Testis (tissue), 2 donors: ENCODE measurements at regions not wholly inside any gene's neighbourhood (a gene's known extent, or its start where the extent isn't known, plus 50 kb on each side); places are given as distances from the start of the nearest gene placed in this dataset.

Source experiments
- POLR2A ChIP-seq: fragments of 450-650 bp; IDR thresholded peaks from one replicate; pipeline ENCODE4 v1.6.1; 2017; ENCODE audit warnings: antibody characterized with exemption, mild to moderate bottlenecking, moderate library complexity
- TF ChIP-seq, protein P1 (sequence below), 3 experiments: fragments of 450-650 bp in 2 of 3; fragments of 200-600 bp in 1 of 3; sonication (generic) in 1 of 3; IDR thresholded peaks; one replicate each; pipeline ENCODE4 v1.5.1; 2016 to 2019; ENCODE audit warnings: antibody characterized with exemption in 3 of 3, mild to moderate bottlenecking in 2 of 3, moderate library complexity in 1 of 3

DNA sequence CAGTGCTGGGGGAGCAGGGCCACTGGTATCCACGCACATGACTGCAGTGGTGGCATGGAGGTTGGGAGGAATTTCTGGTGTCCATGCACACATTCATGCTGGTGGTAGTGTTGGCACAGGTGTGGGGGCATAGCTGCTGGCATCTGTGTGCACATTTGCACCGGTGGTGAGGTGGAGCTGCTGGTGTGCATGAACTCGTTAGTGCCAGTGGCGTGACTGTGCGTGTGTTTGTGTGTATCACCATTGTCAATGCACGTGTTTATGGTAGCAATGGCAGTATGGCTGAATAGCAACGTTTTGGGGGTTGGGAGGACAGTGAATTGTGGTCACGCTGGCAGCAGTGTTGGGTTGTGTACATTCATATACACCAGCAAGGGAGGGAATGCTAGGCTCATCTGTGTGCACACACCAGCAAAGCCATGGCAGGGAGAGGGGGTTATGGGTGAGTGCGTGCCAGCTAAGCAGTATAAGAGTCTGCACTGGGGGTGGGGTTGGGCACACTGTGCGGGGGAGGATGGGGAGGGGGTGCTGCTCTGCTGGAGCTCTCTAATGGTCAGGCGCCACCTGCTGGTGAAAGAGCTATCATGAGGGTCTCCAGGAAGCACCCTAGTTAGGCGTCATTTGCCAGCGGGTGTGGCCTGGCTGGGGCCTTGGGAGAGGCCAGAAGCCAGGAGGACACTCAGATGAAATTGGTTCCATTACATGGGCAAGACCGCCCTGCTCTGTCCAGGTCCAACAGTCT lies 626.1 kb upstream of the ID4 start:
- TF ChIP-seq, protein P1, sequence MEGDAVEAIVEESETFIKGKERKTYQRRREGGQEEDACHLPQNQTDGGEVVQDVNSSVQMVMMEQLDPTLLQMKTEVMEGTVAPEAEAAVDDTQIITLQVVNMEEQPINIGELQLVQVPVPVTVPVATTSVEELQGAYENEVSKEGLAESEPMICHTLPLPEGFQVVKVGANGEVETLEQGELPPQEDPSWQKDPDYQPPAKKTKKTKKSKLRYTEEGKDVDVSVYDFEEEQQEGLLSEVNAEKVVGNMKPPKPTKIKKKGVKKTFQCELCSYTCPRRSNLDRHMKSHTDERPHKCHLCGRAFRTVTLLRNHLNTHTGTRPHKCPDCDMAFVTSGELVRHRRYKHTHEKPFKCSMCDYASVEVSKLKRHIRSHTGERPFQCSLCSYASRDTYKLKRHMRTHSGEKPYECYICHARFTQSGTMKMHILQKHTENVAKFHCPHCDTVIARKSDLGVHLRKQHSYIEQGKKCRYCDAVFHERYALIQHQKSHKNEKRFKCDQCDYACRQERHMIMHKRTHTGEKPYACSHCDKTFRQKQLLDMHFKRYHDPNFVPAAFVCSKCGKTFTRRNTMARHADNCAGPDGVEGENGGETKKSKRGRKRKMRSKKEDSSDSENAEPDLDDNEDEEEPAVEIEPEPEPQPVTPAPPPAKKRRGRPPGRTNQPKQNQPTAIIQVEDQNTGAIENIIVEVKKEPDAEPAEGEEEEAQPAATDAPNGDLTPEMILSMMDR (IDR thresholded peaks at IDR 0.05), result peak in 1 of 3 experiments; percentile 21
- TF ChIP-seq POLR2A, result no peak
